ENCODE measurements at regions not wholly inside any gene's neighbourhood (a gene's known extent, or its start where the extent isn't known, plus 50 kb on each side); places are given as distances from the start of the nearest gene placed in this dataset.

- TF ChIP-seq ZNF331 (CRISPR knock-in tag; IDR thresholded peaks at IDR 0.05; ENCODE audit: low read depth) = no peak
- TF ChIP-seq POLR2AphosphoS5 (IDR thresholded peaks at IDR 0.05; ENCODE audit: low read depth) = no peak
- no peak for TF ChIP-seq CTCF (conservative IDR thresholded peaks at IDR 0.05; ENCODE audit: low read depth in 2 of 2)
- TF ChIP-seq JUNB (IDR thresholded peaks at IDR 0.05; ENCODE audit: unreplicated experiment) = no peak
- no peak for TF ChIP-seq EZH2 (IDR thresholded peaks at IDR 0.05; ENCODE audit: low read depth, unreplicated experiment)
- TF ChIP-seq REST (IDR thresholded peaks at IDR 0.05; ENCODE audit: unreplicated experiment) = no peak
- TF ChIP-seq ETS1 (IDR thresholded peaks at IDR 0.05) = no peak
- no peak for TF ChIP-seq STAT1 (IDR thresholded peaks at IDR 0.05; ENCODE audit: unreplicated experiment)
- no peak for TF ChIP-seq CREB1 (CRISPR knock-in tag; IDR thresholded peaks at IDR 0.05; ENCODE audit: low read depth)
- TF ChIP-seq EZH2phosphoT487 (IDR thresholded peaks at IDR 0.05; ENCODE audit: unreplicated experiment) = no peak
Observed at GRCh38 chr4:96164814-96165351, 325.0 kb downstream of the PDHA2 start.

Data from GM23338 (cell line).